ENCODE measurements at regions not wholly inside any gene's neighbourhood (a gene's known extent, or its start where the extent isn't known, plus 50 kb on each side); places are given as distances from the start of the nearest gene placed in this dataset.
A peak's percentile ranks its signal among the peaks of the same experiment; 100 is the strongest.

GRCh38 chr12:127640181-127640886 is 626.6 kb upstream of the TMEM132C start:
- H3K27ac ChIP-seq = peak overlapping the region in 1 of 2 donors; percentile 69
- no peak overlapping the region for H3K4me3 ChIP-seq
- no peak for TF ChIP-seq CTCF (IDR thresholded peaks at IDR 0.05)
- DNase-seq (ENCODE audit: low spot score) = peak; percentile 76

- Histone ChIP-seq H3K4me3 (no peak overlapping the region), H3K27ac (no peak overlapping the region)
- DNase-seq (ENCODE audit: low spot score) = no peak
- no peak for TF ChIP-seq CTCF (IDR thresholded peaks at IDR 0.05)
These were observed 624.8 kb upstream of the TMEM132C start for GRCh38 chr12:127642208-127642607.

- TF ChIP-seq CTCF (IDR thresholded peaks at IDR 0.05) = no peak
- DNase-seq (ENCODE audit: low spot score) = no peak
- Histone ChIP-seq H3K4me3 (no peak overlapping the region), H3K27ac (no peak overlapping the region)
These were observed 618.6 kb upstream of the TMEM132C start for GRCh38 chr12:127648321-127648720.

GRCh38 chr12:127649961-127650360 is 617.0 kb upstream of the TMEM132C start:
- no peak overlapping the region for H3K4me3 ChIP-seq
- no peak for DNase-seq (ENCODE audit: low spot score)
- TF ChIP-seq CTCF (IDR thresholded peaks at IDR 0.05) = no peak
- H3K27ac ChIP-seq = no peak overlapping the region

- no peak for TF ChIP-seq CTCF (IDR thresholded peaks at IDR 0.05)
- no peak overlapping the region for H3K4me3 ChIP-seq
- DNase-seq (ENCODE audit: low spot score) = no peak
- no peak overlapping the region for H3K27ac ChIP-seq
These were observed 616.3 kb upstream of the TMEM132C start for GRCh38 chr12:127650626-127651025.

GRCh38 chr12:127652281-127652680 is 614.7 kb upstream of the TMEM132C start:
- no peak overlapping the region for H3K27ac ChIP-seq
- TF ChIP-seq CTCF (IDR thresholded peaks at IDR 0.05) = no peak
- H3K4me3 ChIP-seq = no peak overlapping the region
- no peak for DNase-seq (ENCODE audit: low spot score)

GRCh38 chr12:127654383-127654985 is 612.5 kb upstream of the TMEM132C start:
- Histone ChIP-seq H3K4me3 (no peak overlapping the region), H3K27ac (no peak overlapping the region)
- DNase-seq (ENCODE audit: low spot score) = no peak
- no peak for TF ChIP-seq CTCF (IDR thresholded peaks at IDR 0.05)

Data from coronary artery (tissue), 2 donors.